DND-41 (cell line): ENCODE measurements at regions not wholly inside any gene's neighbourhood (a gene's known extent, or its start where the extent isn't known, plus 50 kb on each side); places are given as distances from the start of the nearest gene placed in this dataset.
A peak's percentile ranks its signal among the peaks of the same experiment; 100 is the strongest.
"Not testable (repeated sequence)": the region's sequence is repeated elsewhere in the genome, so short reads cannot be mapped to it uniquely, and the experiment has no call there.

Experiments used
- ATAC-seq: fragments of 200-7000 bp; cut with Tn5 transposase; 3 replicates; pipeline ENCODE4 v1.9.1; 2021; ENCODE audit warnings: low read depth; ENCODE audit not compliant: insufficient read depth
- DNase-seq: peaks from one replicate; pipeline ENCODE4 v3.0.0-alpha.2; 2020
- H2AFZ ChIP-seq: 2 replicates; pipeline ENCODE4 v1.6.0; 2012; ENCODE audit warnings: low read depth, low read length
- H3K27ac ChIP-seq: 2 replicates; pipeline ENCODE4 v1.5.1; 2012; ENCODE audit warnings: low read length, inconsistent platforms
- H3K27me3 ChIP-seq: fragments of 200-600 bp; sonication (generic); 2 replicates; pipeline ENCODE4 v1.6.0; 2012; ENCODE audit warnings: low read length, mild to moderate bottlenecking, inconsistent platforms; ENCODE audit not compliant: insufficient read depth, poor library complexity
- H3K36me3 ChIP-seq: 2 replicates; pipeline ENCODE4 v1.5.1; 2012; ENCODE audit warnings: low read length, inconsistent platforms; ENCODE audit not compliant: insufficient read depth
- H3K4me1 ChIP-seq: 2 replicates; pipeline ENCODE4 v1.5.1; 2012; ENCODE audit warnings: mild to moderate bottlenecking, low read length; ENCODE audit not compliant: insufficient read depth
- H3K4me2 ChIP-seq: 2 replicates; pipeline ENCODE4 v1.6.0; 2012; ENCODE audit warnings: mild to moderate bottlenecking, moderate library complexity, low read length, inconsistent platforms; ENCODE audit not compliant: insufficient read depth
- H3K4me3 ChIP-seq, 2 experiments: fragments of 200-600 bp in 1 of 2; shearing (Covaris generic) in 1 of 2; 2 replicates each; pipeline ENCODE4 v1.5.1; 2012 to 2016; ENCODE audit warnings: inconsistent platforms in 2 of 2, low read length in 2 of 2, mild to moderate bottlenecking in 2 of 2, low read depth in 1 of 2, moderate library complexity in 1 of 2
- H3K79me2 ChIP-seq: 2 replicates; pipeline ENCODE4 v1.6.0; 2012; ENCODE audit warnings: low read length, inconsistent platforms; ENCODE audit not compliant: insufficient read depth
- H3K9ac ChIP-seq: 2 replicates; pipeline ENCODE4 v1.6.0; 2012; ENCODE audit warnings: low read depth, mild to moderate bottlenecking, inconsistent platforms, low read length, moderate library complexity
- H3K9me3 ChIP-seq: 2 replicates; pipeline ENCODE4 v1.5.1; 2012; ENCODE audit warnings: low read length, moderate library complexity, mild to moderate bottlenecking, inconsistent platforms; ENCODE audit not compliant: insufficient read depth, severe bottlenecking
- H4K20me1 ChIP-seq: 2 replicates; pipeline ENCODE4 v1.6.0; 2012; ENCODE audit warnings: low read length; ENCODE audit not compliant: insufficient read depth
- CTCF ChIP-seq: IDR thresholded peaks from 2 replicates; pipeline ENCODE4 v1.5.1; 2012; ENCODE audit warnings: borderline replicate concordance, low read length, moderate library complexity, mild to moderate bottlenecking; ENCODE audit not compliant: poor library complexity, severe bottlenecking; ENCODE audit errors: extremely low read depth
- EZH2 ChIP-seq: IDR thresholded peaks from 3 replicates; pipeline ENCODE4 v1.6.1; 2012; ENCODE audit warnings: borderline replicate concordance, low read depth, mild to moderate bottlenecking, moderate library complexity, low read length, inconsistent platforms; ENCODE audit not compliant: severe bottlenecking

DNA sequence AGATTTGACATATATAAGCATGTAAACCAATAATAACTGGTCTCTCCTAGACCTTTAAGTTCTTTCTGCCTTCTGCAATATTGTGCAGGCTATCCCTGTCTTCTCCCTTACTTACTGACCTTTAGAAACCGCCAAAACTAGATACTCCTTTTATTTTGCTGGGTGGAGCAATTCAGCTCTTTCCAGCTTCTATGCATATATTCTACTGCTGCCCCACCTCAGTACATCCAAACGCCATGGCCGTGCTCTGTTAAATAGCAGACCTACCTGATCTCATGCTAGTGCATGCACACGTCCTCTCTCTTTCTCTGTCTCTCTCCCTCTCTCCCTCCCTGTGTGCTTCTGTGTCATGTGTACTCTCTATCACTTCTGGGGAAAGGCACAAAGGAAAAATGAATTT is 76.7 kb upstream of the CAPRIN1 start:
- TF ChIP-seq EZH2 (no peak), CTCF (no peak)
- no peak overlapping the region for H3K9ac ChIP-seq
- no peaks in the 10 kb centered on the region for H3K36me3 ChIP-seq
- peaks cover 5% of the 10 kb centered on the region for H3K27me3 ChIP-seq
- no peak overlapping the region for H2AFZ ChIP-seq
- no peak overlapping the region for H3K27ac ChIP-seq
- ATAC-seq (no peak), DNase-seq (no peak)
- H4K20me1 ChIP-seq = no peaks in the 10 kb centered on the region
- no peaks in the 10 kb centered on the region for H3K79me2 ChIP-seq
- no peak overlapping the region for H3K4me3 ChIP-seq
- H3K4me1 ChIP-seq = no peaks in the 10 kb centered on the region
- no peaks in the 10 kb centered on the region for H3K9me3 ChIP-seq
- H3K4me2 ChIP-seq = no peak overlapping the region

DNA sequence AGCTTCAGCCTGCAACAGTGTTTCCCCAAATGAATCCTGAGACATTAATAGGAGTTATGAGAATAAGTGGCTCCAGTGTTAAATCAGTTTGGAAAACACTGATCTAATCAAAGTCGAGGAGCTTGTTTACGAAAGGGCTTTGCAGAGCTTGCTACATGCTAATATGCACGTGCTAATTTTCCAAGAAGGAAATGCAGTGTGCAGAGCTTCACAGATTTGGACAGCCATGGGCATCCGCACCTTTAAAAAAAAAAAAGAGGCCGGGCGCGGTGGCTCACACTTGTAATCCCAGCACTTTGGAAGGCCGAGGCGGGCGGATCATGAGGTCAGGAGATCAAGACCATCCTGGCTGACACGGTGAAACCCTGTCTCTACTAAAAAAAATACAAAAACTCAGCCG is 79.7 kb upstream of the LMO2 start:
- not testable (repeated sequence) for H3K27me3 ChIP-seq, H2AFZ ChIP-seq, DNase-seq, H3K4me1 ChIP-seq, H3K36me3 ChIP-seq, H3K27ac ChIP-seq, H3K4me2 ChIP-seq, H3K79me2 ChIP-seq, H4K20me1 ChIP-seq, H3K4me3 ChIP-seq, H3K9me3 ChIP-seq, ATAC-seq, H3K9ac ChIP-seq

DNA sequence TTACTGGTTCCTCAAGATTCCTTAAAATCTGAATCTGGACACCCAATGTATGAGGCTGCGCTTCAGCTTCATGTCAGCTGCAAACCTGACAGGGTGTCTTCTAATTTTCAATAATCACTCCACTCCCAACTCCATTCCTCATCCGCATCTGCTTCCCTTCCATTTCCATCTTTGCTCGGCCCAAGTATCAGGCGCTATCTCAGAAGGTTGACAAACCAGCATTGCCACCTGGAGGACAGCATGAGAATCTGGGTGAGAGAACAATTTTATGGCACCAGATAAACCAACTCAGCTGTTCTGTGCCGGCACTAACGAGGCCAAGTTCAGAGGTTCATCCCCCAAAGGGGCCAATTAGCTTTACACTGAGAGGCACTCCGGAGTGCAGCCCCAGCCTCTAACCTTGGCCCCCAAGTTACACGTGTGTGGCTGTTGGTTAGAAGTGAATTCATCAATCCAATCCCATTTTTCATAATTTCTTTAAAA is 79.1 kb upstream of the LMO2 start:
- Histone ChIP-seq H3K4me2 (no peak overlapping the region), H2AFZ (no peak overlapping the region), H3K79me2 (no peaks in the 10 kb centered on the region), H3K4me1 (no peaks in the 10 kb centered on the region), H3K27ac (no peak overlapping the region), H3K9ac (no peak overlapping the region), H3K9me3 (no peaks in the 10 kb centered on the region), H3K27me3 (peaks cover 5% of the 10 kb centered on the region), H4K20me1 (no peaks in the 10 kb centered on the region), H3K4me3 (no peak overlapping the region), H3K36me3 (no peaks in the 10 kb centered on the region)
- TF ChIP-seq CTCF (peak; percentile 52), EZH2 (no peak)
- ATAC-seq = no peak
- DNase-seq = peak; percentile 6

DNA sequence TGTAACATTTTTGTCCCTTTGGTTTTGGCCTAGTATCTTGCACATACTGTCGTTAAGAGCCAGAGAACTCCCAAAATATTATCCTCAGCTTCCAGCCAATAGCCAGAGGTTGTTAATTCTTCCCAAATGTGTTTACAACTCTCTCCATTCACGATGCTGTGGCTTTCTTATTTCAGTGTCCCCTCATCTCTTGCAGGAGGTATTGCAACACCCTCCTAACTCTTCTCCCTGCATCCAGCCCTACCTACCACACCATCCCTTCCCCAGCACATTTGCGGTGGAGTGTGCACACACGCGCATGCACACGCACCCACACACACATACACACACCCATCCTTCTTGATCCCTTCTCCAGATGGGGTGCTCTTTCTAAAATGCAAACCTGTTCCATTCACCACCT is 75.6 kb upstream of the LMO2 start:
- Histone ChIP-seq H3K4me3 (no peak overlapping the region), H3K36me3 (no peaks in the 10 kb centered on the region), H3K27me3 (no peaks in the 10 kb centered on the region), H3K9ac (no peak overlapping the region), H4K20me1 (no peaks in the 10 kb centered on the region), H3K27ac (no peak overlapping the region), H3K4me1 (no peaks in the 10 kb centered on the region), H3K4me2 (no peak overlapping the region), H2AFZ (no peak overlapping the region), H3K9me3 (no peaks in the 10 kb centered on the region), H3K79me2 (no peaks in the 10 kb centered on the region)
- ATAC-seq = no peak
- no peak for TF ChIP-seq CTCF
- no peak for TF ChIP-seq EZH2
- DNase-seq = no peak
